CD8-positive, alpha-beta memory T cell (primary cell): ENCODE measurements at regions not wholly inside any gene's neighbourhood (a gene's known extent, or its start where the extent isn't known, plus 50 kb on each side); places are given as distances from the start of the nearest gene placed in this dataset.
"Not testable (repeated sequence)": the region's sequence is repeated elsewhere in the genome, so short reads cannot be mapped to it uniquely, and the experiment has no call there.

Experiments used
- CTCF ChIA-PET: fragments of 350-600 bp; sonication (Branson Sonifier 250); formaldehyde crosslinking; loops from one replicate; lab custom pipeline; 2021; ENCODE audit warnings: antibody characterized with exemption; lab: Charles Lee
- POLR2A ChIA-PET: fragments of 350-600 bp; sonication (Branson Sonifier 250); formaldehyde crosslinking; loops from one replicate; lab custom pipeline; 2021; ENCODE audit warnings: antibody characterized with exemption; lab: Charles Lee
- DNase-seq, 5 donors: peaks; one replicate each; pipeline versions ENCODE4 v3.0.0 to v3.0.0-alpha.2; 2020 to 2022; ENCODE audit warnings: mixed read lengths in 1 of 5
- H3K27ac ChIP-seq: one replicate; pipeline ENCODE4 v1.7.0; 2013; ENCODE audit warnings: low read depth, mild to moderate bottlenecking, low read length, moderate library complexity
- H3K27me3 ChIP-seq: 2 replicates; pipeline ENCODE4 v1.7.0; 2013; ENCODE audit warnings: low read length, mild to moderate bottlenecking; ENCODE audit not compliant: insufficient read depth, poor library complexity, severe bottlenecking
- H3K36me3 ChIP-seq: 2 replicates; pipeline ENCODE4 v1.7.0; 2013; ENCODE audit warnings: mild to moderate bottlenecking, low read length, moderate library complexity; ENCODE audit not compliant: insufficient read depth
- H3K4me1 ChIP-seq: 2 replicates; pipeline ENCODE4 v1.7.0; 2013; ENCODE audit warnings: mild to moderate bottlenecking, low read length, moderate library complexity; ENCODE audit not compliant: insufficient read depth
- H3K4me3 ChIP-seq: 2 replicates; pipeline ENCODE4 v1.7.0; 2013; ENCODE audit warnings: mild to moderate bottlenecking, low read length
- H3K9me3 ChIP-seq: 2 replicates; pipeline ENCODE4 v1.7.0; 2013; ENCODE audit warnings: mild to moderate bottlenecking, low read length
- H3K27ac Mint-ChIP-seq, 8 donors: one replicate each; pipeline ENCODE4 v1.8.0; 2020 to 2021; ENCODE audit warnings: mixed read lengths in 8 of 8, mild to moderate bottlenecking in 6 of 8, inconsistent platforms in 3 of 8, moderate library complexity in 3 of 8
- H3K27me3 Mint-ChIP-seq, 2 donors: one replicate each; pipeline ENCODE4 v1.8.0; 2020 to 2021; ENCODE audit warnings: mixed read lengths in 2 of 2, mild to moderate bottlenecking in 1 of 2, moderate library complexity in 1 of 2
- H3K36me3 Mint-ChIP-seq, 3 donors: one replicate each; pipeline ENCODE4 v1.8.0; 2020 to 2021; ENCODE audit warnings: mixed read lengths in 3 of 3, inconsistent platforms in 1 of 3, mild to moderate bottlenecking in 1 of 3
- H3K4me1 Mint-ChIP-seq, 3 donors: one replicate each; pipeline ENCODE4 v1.8.0; 2020 to 2021; ENCODE audit warnings: mixed read lengths in 3 of 3, inconsistent platforms in 1 of 3, mild to moderate bottlenecking in 1 of 3
- H3K4me3 Mint-ChIP-seq, 7 donors: one replicate each; pipeline ENCODE4 v1.8.0; 2020 to 2021; ENCODE audit warnings: mixed read lengths in 7 of 7, mild to moderate bottlenecking in 6 of 7, moderate library complexity in 4 of 7, inconsistent platforms in 2 of 7
- H3K9me3 Mint-ChIP-seq, 5 donors: one replicate each; pipeline ENCODE4 v1.8.0; 2020 to 2022; ENCODE audit warnings: mixed read lengths in 5 of 5, mild to moderate bottlenecking in 3 of 5, moderate library complexity in 2 of 5, inconsistent platforms in 1 of 5

- H3K36me3 ChIP-seq = no peaks in the 10 kb centered on the region
- H3K4me1 ChIP-seq = no peaks in the 10 kb centered on the region
- CTCF ChIA-PET = no interaction called here
- Mint-ChIP-seq H3K27ac (no peak overlapping the region), H3K27me3 (peaks cover 3 to 6% of the 10 kb centered on the region in 2 donors), H3K36me3 (no peaks in the 10 kb centered on the region), H3K4me3 (no peak overlapping the region), H3K4me1 (no peaks in the 10 kb centered on the region), H3K9me3 (peaks cover 2 to 13% (median 3%) of the 10 kb centered on the region in 5 donors)
- H3K4me3 ChIP-seq = no peak overlapping the region
- POLR2A ChIA-PET = no interaction called here
- H3K9me3 ChIP-seq = no peaks in the 10 kb centered on the region
- no peak overlapping the region for H3K27ac ChIP-seq
- no peak for DNase-seq
- H3K27me3 ChIP-seq = no peaks in the 10 kb centered on the region
Observed at GRCh38 chr19:30287259-30287658, 84.9 kb upstream of the ZNF536 start.

GRCh38 chr19:30287973-30288372 lies 84.2 kb upstream of the ZNF536 start:
- Histone ChIP-seq H3K27me3 (no peaks in the 10 kb centered on the region), H3K27ac (no peak overlapping the region), H3K9me3 (no peaks in the 10 kb centered on the region), H3K4me1 (no peaks in the 10 kb centered on the region), H3K4me3 (no peak overlapping the region), H3K36me3 (no peaks in the 10 kb centered on the region)
- no peaks in the 10 kb centered on the region for H3K36me3 Mint-ChIP-seq
- no peak for DNase-seq
- ChIA-PET CTCF (no interaction called here), POLR2A (no interaction called here)
- H3K27me3 Mint-ChIP-seq = peaks cover 4 to 6% of the 10 kb centered on the region in 2 donors
- H3K4me1 Mint-ChIP-seq = no peaks in the 10 kb centered on the region
- no peak overlapping the region for H3K27ac Mint-ChIP-seq
- no peak overlapping the region for H3K4me3 Mint-ChIP-seq
- peaks cover 2 to 13% (median 3%) of the 10 kb centered on the region in 5 donors for H3K9me3 Mint-ChIP-seq

- CTCF ChIA-PET = no interaction called here
- Mint-ChIP-seq H3K27ac (no peak overlapping the region), H3K36me3 (no peaks in the 10 kb centered on the region), H3K9me3 (peaks cover 2 to 13% (median 4%) of the 10 kb centered on the region in 5 donors), H3K27me3 (peaks cover 4 to 6% of the 10 kb centered on the region in 2 donors), H3K4me3 (no peak overlapping the region), H3K4me1 (no peaks in the 10 kb centered on the region)
- Histone ChIP-seq H3K4me1 (no peaks in the 10 kb centered on the region), H3K4me3 (no peak overlapping the region), H3K27me3 (no peaks in the 10 kb centered on the region), H3K27ac (no peak overlapping the region), H3K36me3 (no peaks in the 10 kb centered on the region), H3K9me3 (no peaks in the 10 kb centered on the region)
- POLR2A ChIA-PET = no interaction called here
- no peak for DNase-seq
Observed at GRCh38 chr19:30288911-30289310, 83.3 kb upstream of the ZNF536 start.

GRCh38 chr19:30289336-30289735 lies 82.8 kb upstream of the ZNF536 start:
- Mint-ChIP-seq H3K27me3 (peaks cover 4 to 6% of the 10 kb centered on the region in 2 donors), H3K36me3 (no peaks in the 10 kb centered on the region), H3K9me3 (peaks cover 2 to 13% (median 4%) of the 10 kb centered on the region in 5 donors), H3K4me3 (no peak overlapping the region), H3K4me1 (no peaks in the 10 kb centered on the region), H3K27ac (no peak overlapping the region)
- Histone ChIP-seq H3K27me3 (no peaks in the 10 kb centered on the region), H3K27ac (no peak overlapping the region), H3K36me3 (no peaks in the 10 kb centered on the region), H3K9me3 (no peaks in the 10 kb centered on the region), H3K4me1 (no peaks in the 10 kb centered on the region), H3K4me3 (no peak overlapping the region)
- ChIA-PET CTCF (no interaction called here), POLR2A (no interaction called here)
- no peak for DNase-seq

GRCh38 chr19:30290805-30291204 lies 81.4 kb upstream of the ZNF536 start:
- H3K27ac ChIP-seq, CTCF ChIA-PET, H3K4me1 ChIP-seq, DNase-seq, H3K4me3 ChIP-seq, H3K27me3 ChIP-seq, POLR2A ChIA-PET, H3K4me3 Mint-ChIP-seq, H3K27me3 Mint-ChIP-seq, H3K36me3 Mint-ChIP-seq, H3K36me3 ChIP-seq, H3K9me3 ChIP-seq, H3K4me1 Mint-ChIP-seq, H3K27ac Mint-ChIP-seq: not testable (repeated sequence)
- H3K9me3 Mint-ChIP-seq = peaks cover 2 to 13% (median 4%) of the 10 kb centered on the region in 5 donors

- no peak overlapping the region for H3K4me3 ChIP-seq
- Mint-ChIP-seq H3K4me3 (no peak overlapping the region), H3K27me3 (peaks cover 5% of the 10 kb centered on the region in 2 donors), H3K9me3 (peaks cover 2 to 13% (median 3%) of the 10 kb centered on the region in 5 donors), H3K4me1 (no peaks in the 10 kb centered on the region), H3K27ac (no peak overlapping the region), H3K36me3 (no peaks in the 10 kb centered on the region)
- H3K36me3 ChIP-seq = no peaks in the 10 kb centered on the region
- CTCF ChIA-PET = no interaction called here
- H3K9me3 ChIP-seq = no peaks in the 10 kb centered on the region
- H3K27ac ChIP-seq = no peak overlapping the region
- H3K27me3 ChIP-seq = no peaks in the 10 kb centered on the region
- POLR2A ChIA-PET = no interaction called here
- no peak for DNase-seq
- H3K4me1 ChIP-seq = no peaks in the 10 kb centered on the region
Observed at GRCh38 chr19:30293051-30293785, 79.0 kb upstream of the ZNF536 start.

- H3K27ac ChIP-seq = no peak overlapping the region
- CTCF ChIA-PET = no interaction called here
Observed at GRCh38 chr19:30297969-30298368, 74.2 kb upstream of the ZNF536 start.

GRCh38 chr19:30303131-30303654 lies 69.0 kb upstream of the ZNF536 start:
- Mint-ChIP-seq H3K4me3 (no peak overlapping the region), H3K9me3 (peaks cover 0 to 1% (median 0%) of the 10 kb centered on the region in 5 donors), H3K27ac (no peak overlapping the region), H3K36me3 (no peaks in the 10 kb centered on the region), H3K4me1 (no peaks in the 10 kb centered on the region), H3K27me3 (peaks cover 0 to 2% of the 10 kb centered on the region in 2 donors)
- ChIA-PET CTCF (no interaction called here), POLR2A (no interaction called here)
- no peaks in the 10 kb centered on the region for H3K36me3 ChIP-seq
- DNase-seq = no peak
- no peaks in the 10 kb centered on the region for H3K9me3 ChIP-seq
- H3K27me3 ChIP-seq = no peaks in the 10 kb centered on the region
- no peaks in the 10 kb centered on the region for H3K4me1 ChIP-seq
- H3K27ac ChIP-seq = no peak overlapping the region
- H3K4me3 ChIP-seq = no peak overlapping the region

More at GRCh38 chr19:30297969-30298368, 74.2 kb upstream of the ZNF536 start:
- Histone ChIP-seq H3K4me1 (no peaks in the 10 kb centered on the region), H3K4me3 (no peak overlapping the region), H3K36me3 (no peaks in the 10 kb centered on the region), H3K27me3 (no peaks in the 10 kb centered on the region), H3K9me3 (no peaks in the 10 kb centered on the region)
- DNase-seq = no peak
- peaks cover 0 to 2% (median 0%) of the 10 kb centered on the region in 5 donors for H3K9me3 Mint-ChIP-seq
- H3K36me3 Mint-ChIP-seq = no peaks in the 10 kb centered on the region
- H3K4me3 Mint-ChIP-seq = no peak overlapping the region
- no peak overlapping the region for H3K27ac Mint-ChIP-seq
- H3K27me3 Mint-ChIP-seq = peaks cover 5% of the 10 kb centered on the region in 2 donors
- H3K4me1 Mint-ChIP-seq = no peaks in the 10 kb centered on the region
- POLR2A ChIA-PET = no interaction called here
